GM19372 (cell line): ENCODE measurements at regions not wholly inside any gene's neighbourhood (a gene's known extent, or its start where the extent isn't known, plus 50 kb on each side); places are given as distances from the start of the nearest gene placed in this dataset.

Source experiments
- ATAC-seq: cut with Tn5 transposase; IDR thresholded peaks from one replicate; pipeline ENCODE4 v1.9.1; 2021; ENCODE audit warnings: mild to moderate bottlenecking, low read depth, moderate library complexity; ENCODE audit not compliant: unreplicated experiment

- no peak for ATAC-seq
Measured at GRCh38 chr20:40591536-40591935, 97.5 kb downstream of the MAFB start.

- no peak for ATAC-seq
Measured at GRCh38 chr20:40591119-40591518, 97.9 kb downstream of the MAFB start.

- no peak for ATAC-seq
Measured at GRCh38 chr20:40589581-40589980, 99.5 kb downstream of the MAFB start.

GRCh38 chr20:40588891-40589290 lies 100.1 kb downstream of the MAFB start:
- no peak for ATAC-seq

GRCh38 chr20:40587038-40587437 lies 102.0 kb downstream of the MAFB start:
- no peak for ATAC-seq

GRCh38 chr20:40584130-40584809 lies 104.8 kb downstream of the MAFB start:
- ATAC-seq, result no peak

GRCh38 chr20:40583636-40584035 lies 105.4 kb downstream of the MAFB start:
- ATAC-seq, result no peak

GRCh38 chr20:40583205-40583604 lies 105.8 kb downstream of the MAFB start:
- ATAC-seq, result no peak

- no peak for ATAC-seq
Measured at GRCh38 chr20:40582531-40582930, 106.5 kb downstream of the MAFB start.

- no peak for ATAC-seq
Measured at GRCh38 chr20:40579701-40580100, 109.3 kb downstream of the MAFB start.

- no peak for ATAC-seq
Measured at GRCh38 chr20:40578961-40579360, 110.1 kb downstream of the MAFB start.

- ATAC-seq, result no peak
Measured at GRCh38 chr20:40575851-40576250, 113.2 kb downstream of the MAFB start.

- ATAC-seq, result no peak
Measured at GRCh38 chr20:40572251-40572650, 116.8 kb downstream of the MAFB start.

GRCh38 chr20:40571639-40572038 lies 117.4 kb downstream of the MAFB start:
- no peak for ATAC-seq

GRCh38 chr20:40568200-40568599 lies 120.8 kb downstream of the MAFB start:
- ATAC-seq, result no peak

GRCh38 chr20:40565682-40566040 lies 123.4 kb downstream of the MAFB start:
- ATAC-seq, result no peak

GRCh38 chr20:40565001-40565681 lies 123.9 kb downstream of the MAFB start:
- ATAC-seq, result no peak

- ATAC-seq, result no peak
Measured at GRCh38 chr20:40563296-40563950, 125.6 kb downstream of the MAFB start.

GRCh38 chr20:40562031-40562430 lies 127.0 kb downstream of the MAFB start:
- no peak for ATAC-seq

- ATAC-seq, result no peak
Measured at GRCh38 chr20:40561187-40561586, 127.8 kb downstream of the MAFB start.

GRCh38 chr20:40558212-40558611 lies 130.8 kb downstream of the MAFB start:
- ATAC-seq, result no peak

GRCh38 chr20:40551125-40551530 lies 137.9 kb downstream of the MAFB start:
- ATAC-seq, result no peak
